ENCODE measurements at regions not wholly inside any gene's neighbourhood (a gene's known extent, or its start where the extent isn't known, plus 50 kb on each side); places are given as distances from the start of the nearest gene placed in this dataset.
"Not testable (repeated sequence)": the region's sequence is repeated elsewhere in the genome, so short reads cannot be mapped to it uniquely, and the experiment has no call there.

DNA sequence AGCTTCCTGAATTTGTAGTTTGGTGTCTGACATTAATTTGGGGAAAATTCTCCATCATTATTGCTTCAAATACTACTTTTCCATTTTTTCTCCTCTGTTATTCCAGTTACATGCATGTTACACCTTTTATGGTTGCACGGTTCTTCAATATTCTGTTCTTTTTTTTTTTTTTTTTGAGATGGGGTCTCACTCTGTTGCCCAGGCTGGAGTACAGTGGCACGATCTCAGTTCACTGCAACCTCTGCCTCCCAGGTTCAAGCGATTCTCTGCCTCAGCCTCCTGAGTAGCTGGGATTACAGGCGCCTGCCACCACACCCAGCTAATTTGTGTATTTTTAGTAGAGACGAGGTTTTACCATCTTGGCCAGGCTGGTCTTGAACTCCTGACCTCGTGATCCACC lies 109.4 kb upstream of the XIST start:
- intact Hi-C loops (cut with micrococcal nuclease), result not testable (repeated sequence)

GRCh38 chrX:73944563-73944908 lies 92.0 kb upstream of the XIST start:
- intact Hi-C loops (cut with micrococcal nuclease), result loop anchor here (1.0 to 10.0 kb wide), 4 partner anchors 70 to 668 kb away; partner anchors contain the start of gene RLIM

- intact Hi-C loops (cut with micrococcal nuclease), result loop anchor here (1.0 to 10.0 kb wide), 4 partner anchors 71 to 668 kb away; partner anchors contain the start of gene RLIM
Observed at GRCh38 chrX:73943693-73944562, 91.4 kb upstream of the XIST start.

- intact Hi-C loops (cut with micrococcal nuclease), result loop anchor here (5.0 to 10.0 kb wide), 3 partner anchors 74 to 671 kb away; partner anchors contain the start of gene RLIM
Observed at GRCh38 chrX:73940893-73941470, 88.5 kb upstream of the XIST start.

- intact Hi-C loops (cut with micrococcal nuclease), result not testable (repeated sequence)
Observed at GRCh38 chrX:73937843-73938242, 85.3 kb upstream of the XIST start.

DNA sequence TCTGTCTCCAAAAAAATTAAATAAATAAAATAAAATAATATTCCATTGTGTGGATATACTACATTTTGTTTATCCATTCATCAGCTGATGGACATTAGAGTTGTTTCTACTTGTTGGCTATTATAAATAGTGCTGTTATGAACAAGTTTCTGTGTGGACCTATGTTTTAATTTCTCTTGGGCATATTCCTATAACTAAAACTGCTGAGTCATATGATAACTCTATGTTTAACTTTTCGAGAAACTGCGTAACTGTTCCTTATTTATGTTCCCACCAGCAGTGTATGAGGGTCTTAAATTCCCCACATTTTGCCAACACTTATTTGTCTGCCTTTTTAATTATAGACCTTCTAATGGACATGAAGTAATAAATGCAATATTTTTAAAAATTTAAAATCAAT lies 80.0 kb upstream of the XIST start:
- intact Hi-C loops (cut with micrococcal nuclease), result no loop called here

DNA sequence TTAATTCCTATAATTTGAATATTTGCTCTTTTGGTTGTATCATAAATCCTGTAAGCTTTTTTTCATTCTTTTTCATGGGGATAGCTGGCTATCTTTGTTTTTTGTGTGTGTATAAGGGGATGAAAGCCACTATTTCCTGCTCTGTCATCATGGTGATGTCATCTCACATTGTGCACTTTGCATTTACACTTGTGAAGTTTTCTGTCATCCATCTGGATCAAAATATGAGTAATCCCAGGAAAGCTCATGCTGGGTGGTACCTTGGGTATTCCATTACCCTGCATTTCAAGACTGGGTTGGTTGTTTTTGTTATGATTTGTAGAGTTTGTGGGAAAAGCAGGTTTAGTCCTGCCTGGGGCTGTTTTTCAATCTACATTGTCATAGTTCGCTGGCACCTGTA lies 77.8 kb upstream of the XIST start:
- intact Hi-C loops (cut with micrococcal nuclease), result no loop called here

GRCh38 chrX:73922856-73923455 lies 70.4 kb upstream of the XIST start:
- intact Hi-C loops (cut with micrococcal nuclease), result no loop called here

DNA sequence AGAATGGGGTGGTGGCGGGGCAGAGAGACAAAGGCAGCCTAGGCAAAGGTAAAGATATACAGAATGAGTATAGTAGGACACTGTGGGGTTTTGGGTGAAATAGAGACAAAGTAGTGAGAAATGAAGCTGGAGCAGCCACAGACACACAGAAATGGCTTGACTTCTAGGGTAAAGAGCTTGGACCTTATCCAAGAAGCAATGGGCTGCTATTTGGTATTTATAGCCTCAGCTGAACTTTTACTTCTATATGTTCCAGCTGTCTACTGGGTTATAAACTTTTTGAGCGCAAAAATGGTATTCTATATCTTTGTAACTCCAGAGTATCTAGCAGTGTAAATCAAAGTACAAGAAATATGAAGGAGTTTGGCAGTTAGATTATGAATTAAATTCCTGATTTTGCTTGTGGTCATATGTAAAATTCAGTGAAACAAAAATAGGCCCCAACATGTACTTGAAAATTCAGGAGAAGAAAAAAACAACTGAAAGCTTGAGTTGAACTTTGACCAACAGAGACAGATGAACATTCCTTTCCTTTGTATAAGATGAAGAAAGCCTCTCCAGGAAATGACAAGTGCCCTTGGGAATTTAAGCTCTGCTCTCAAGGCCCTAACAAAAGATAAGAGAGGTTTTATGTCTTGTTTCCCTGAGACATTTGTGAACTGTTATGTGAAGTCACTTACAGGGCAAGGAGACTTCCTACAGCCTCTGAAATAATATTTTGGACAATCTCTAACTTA lies 64.6 kb upstream of the XIST start:
- intact Hi-C loops (cut with micrococcal nuclease), result no loop called here

GRCh38 chrX:73916489-73916888 lies 64.0 kb upstream of the XIST start:
- intact Hi-C loops (cut with micrococcal nuclease), result no loop called here

DNA sequence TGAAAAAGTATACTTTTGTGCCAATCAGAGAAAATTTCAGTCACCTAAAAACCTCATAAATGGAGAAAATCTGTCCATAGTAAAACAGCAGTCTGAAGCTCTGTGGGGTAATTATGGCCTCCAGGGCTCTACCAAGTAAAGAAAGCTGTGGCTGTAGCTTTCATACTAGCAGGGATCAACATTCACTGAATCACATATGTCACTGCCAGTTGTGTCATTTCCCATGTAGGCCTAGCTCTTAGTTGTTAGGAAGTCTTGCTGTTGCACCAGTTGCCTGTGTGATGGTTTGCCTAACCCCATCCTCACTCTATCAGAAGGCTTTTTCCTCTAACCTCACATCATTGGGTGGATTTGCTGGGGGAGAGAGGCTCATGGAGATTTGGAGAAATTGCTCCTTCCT lies 62.3 kb upstream of the XIST start:
- intact Hi-C loops (cut with micrococcal nuclease), result not testable (repeated sequence)

GRCh38 chrX:73913580-73913979 lies 61.1 kb upstream of the XIST start:
- intact Hi-C loops (cut with micrococcal nuclease), result no loop called here

DNA sequence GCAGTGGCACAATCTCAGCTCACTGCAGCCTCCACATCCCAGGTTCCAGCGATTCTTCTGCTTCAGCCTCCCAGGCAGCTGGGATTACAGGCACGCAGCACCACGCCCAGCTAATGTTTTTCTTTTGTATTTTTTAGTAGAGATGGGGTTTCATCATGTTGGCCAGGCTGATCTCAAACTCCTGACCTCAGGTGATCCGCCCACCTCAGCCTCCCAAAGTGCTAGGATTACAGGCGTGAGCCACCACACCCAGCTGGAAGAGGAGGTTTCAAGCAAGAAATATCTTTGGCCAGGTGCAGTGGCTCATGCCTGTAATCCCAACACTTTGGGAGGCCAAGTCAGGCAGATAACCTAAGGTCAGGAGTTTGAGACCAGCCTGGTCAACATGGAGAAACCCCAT lies 59.4 kb upstream of the XIST start:
- intact Hi-C loops (cut with micrococcal nuclease), result not testable (repeated sequence)

GRCh38 chrX:73905749-73906374 lies 53.3 kb upstream of the XIST start:
- intact Hi-C loops (cut with micrococcal nuclease), result not testable (repeated sequence)

DNA sequence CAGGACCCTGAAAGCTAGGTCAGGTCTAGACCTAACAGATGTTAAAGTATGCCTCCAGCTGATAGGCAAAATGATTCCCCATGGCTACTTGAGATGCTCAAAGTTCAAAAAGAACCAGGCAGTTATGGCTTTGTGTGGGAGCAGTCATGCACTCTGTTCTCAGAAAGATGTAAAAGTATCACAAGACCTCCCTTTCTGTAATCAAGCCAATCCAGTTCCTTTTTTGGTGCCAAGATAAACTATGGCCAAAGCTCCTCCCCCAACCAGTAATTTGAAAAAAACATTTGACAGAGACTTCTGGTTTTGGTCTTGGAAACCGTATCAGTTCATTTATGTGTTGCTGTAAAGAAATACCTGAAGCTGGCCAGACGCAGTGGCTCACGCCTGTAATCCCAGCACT lies 51.4 kb upstream of the XIST start:
- intact Hi-C loops (cut with micrococcal nuclease), result no loop called here

Measured in T-helper 2 cell treated with Interferon-gamma antibody and Interleukin-4, amounts not matched to agents 100 ng/mL and 5 ng/mL, for 36 hours (primary cell).